B cell (primary cell): ENCODE measurements at regions not wholly inside any gene's neighbourhood (a gene's known extent, or its start where the extent isn't known, plus 50 kb on each side); places are given as distances from the start of the nearest gene placed in this dataset.

Experiments used
- ATAC-seq: fragments of 200-7000 bp; cut with Tn5 transposase; one replicate; pipeline ENCODE4 v1.10.0; 2021; ENCODE audit warnings: low read depth, mild to moderate bottlenecking, moderate number of reproducible peaks, moderate library complexity
- CTCF ChIA-PET: fragments of 350-600 bp; sonication (Branson Sonifier 250); formaldehyde crosslinking; loops from one replicate; lab custom pipeline; 2021; ENCODE audit warnings: antibody characterized with exemption, inconsistent platforms; lab: Charles Lee
- POLR2A ChIA-PET: fragments of 350-600 bp; sonication (Branson Sonifier 250); formaldehyde crosslinking; loops from one replicate; lab custom pipeline; 2021; ENCODE audit warnings: antibody characterized with exemption; lab: Charles Lee
- DNase-seq: peaks from one replicate; pipeline ENCODE4 v3.0.0; 2013
- H2AFZ ChIP-seq: 2 replicates; pipeline ENCODE4 v1.6.1; 2012; ENCODE audit warnings: mild to moderate bottlenecking, low read depth, low read length; ENCODE audit not compliant: insufficient read depth, poor library complexity, severe bottlenecking
- H3K27ac ChIP-seq, 2 donors: 1 replicate in 1 of 2; 2 replicates in 1 of 2; pipeline ENCODE4 v1.5.1; 2012 to 2013; ENCODE audit warnings: low read length in 2 of 2, mild to moderate bottlenecking in 2 of 2, moderate library complexity in 1 of 2
- H3K27me3 ChIP-seq, 4 experiments: fragments of 200-600 bp in 1 of 4; sonication (generic) in 1 of 4; replicated peaks in 1 of 4; 1 replicate in 2 of 4; 2 replicates in 2 of 4; pipeline versions ENCODE4 v1.6.1 to v1.7.0; 2013 to 2016; ENCODE audit warnings: low read length in 3 of 4, mild to moderate bottlenecking in 2 of 4, mixed read lengths in 1 of 4, moderate library complexity in 1 of 4; ENCODE audit not compliant: insufficient read depth in 4 of 4, control insufficient read depth in 3 of 4; ENCODE audit errors: control extremely low read depth in 1 of 4
- H3K36me3 ChIP-seq, 2 experiments: replicated peaks in 1 of 2; 1 replicate in 1 of 2; 2 replicates in 1 of 2; pipeline versions ENCODE4 v1.6.1 to v1.7.1; 2013; ENCODE audit warnings: low read length in 1 of 2; ENCODE audit not compliant: insufficient read depth in 2 of 2, control insufficient read depth in 1 of 2; ENCODE audit errors: control extremely low read depth in 1 of 2, extremely low read depth in 1 of 2
- H3K4me1 ChIP-seq, 2 donors: fragments of 200-600 bp in 1 of 2; sonication (generic) in 1 of 2; 1 replicate in 1 of 2; 2 replicates in 1 of 2; pipeline versions ENCODE4 v1.5.1 to v1.6.1; 2013 to 2017; ENCODE audit warnings: low read length in 2 of 2; ENCODE audit not compliant: control insufficient read depth in 2 of 2, insufficient read depth in 2 of 2
- H3K4me2 ChIP-seq: replicated peaks from 2 replicates; pipeline ENCODE3; 2012; ENCODE audit warnings: mild to moderate bottlenecking, low read depth, low read length; ENCODE audit not compliant: poor library complexity, severe bottlenecking
- H3K4me3 ChIP-seq, 5 experiments: fragments of 200-600 bp in 1 of 5; sonication (generic) in 1 of 5; 1 replicate in 3 of 5; 2 replicates in 2 of 5; pipeline versions ENCODE4 v1.5.1 to v1.7.0; 2011 to 2016; ENCODE audit warnings: low read length in 4 of 5, mild to moderate bottlenecking in 4 of 5, low read depth in 2 of 5, control low read depth in 1 of 5, moderate library complexity in 1 of 5; ENCODE audit not compliant: insufficient read depth in 1 of 5; ENCODE audit errors: control extremely low read depth in 1 of 5, extremely low read depth in 1 of 5
- H3K79me2 ChIP-seq: fragments of 200-600 bp; sonication (generic); one replicate; pipeline ENCODE4 v1.6.0; 2016; ENCODE audit warnings: low read length; ENCODE audit not compliant: control insufficient read depth, insufficient read depth
- H3K9ac ChIP-seq: fragments of 200-600 bp; sonication (generic); 2 replicates; pipeline ENCODE4 v1.6.1; 2017; ENCODE audit warnings: mild to moderate bottlenecking, low read length, moderate library complexity
- H3K9me3 ChIP-seq, 3 donors: one replicate each; pipeline versions ENCODE4 v1.6.1 to v1.7.1; 2013; ENCODE audit warnings: low read length in 2 of 3; ENCODE audit not compliant: control insufficient read depth in 2 of 3, insufficient read depth in 1 of 3; ENCODE audit errors: control extremely low read depth in 1 of 3
- H4K20me1 ChIP-seq: 2 replicates; pipeline ENCODE4 v1.6.0; 2012; ENCODE audit warnings: mild to moderate bottlenecking, low read length; ENCODE audit not compliant: insufficient read depth, control insufficient read depth, poor library complexity, severe bottlenecking
- H3K27ac Mint-ChIP-seq: one replicate; pipeline ENCODE4 v1.8.0; 2021; ENCODE audit warnings: mixed read lengths
- H3K27me3 Mint-ChIP-seq: one replicate; pipeline ENCODE4 v1.8.0; 2021; ENCODE audit warnings: mixed read lengths
- H3K4me1 Mint-ChIP-seq: one replicate; pipeline ENCODE4 v1.8.0; 2021; ENCODE audit warnings: mixed read lengths
- H3K4me3 Mint-ChIP-seq: one replicate; pipeline ENCODE4 v1.8.0; 2021; ENCODE audit warnings: mixed read lengths
- H3K9me3 Mint-ChIP-seq: one replicate; pipeline ENCODE4 v1.8.0; 2022; ENCODE audit warnings: mixed read lengths; ENCODE audit not compliant: insufficient read depth
- CTCF ChIP-seq: fragments of 200-600 bp; IDR thresholded peaks from one replicate; pipeline ENCODE4 v1.8.0; 2022; ENCODE audit warnings: antibody characterized with exemption, mild to moderate bottlenecking
- EZH2 ChIP-seq: IDR thresholded peaks from 2 replicates; pipeline ENCODE4 v1.6.1; 2012; ENCODE audit warnings: borderline replicate concordance, low read depth, mild to moderate bottlenecking, moderate library complexity, low read length; ENCODE audit not compliant: insufficient read depth, poor library complexity, severe bottlenecking
- WGBS: methylation state at CpG from one replicate; pipeline ENCODE4 v1.1.5; 2013; ENCODE audit warnings: missing lambda C conversion rate; ENCODE audit not compliant: insufficient coverage; 5-methylcytosine and 5-hydroxymethylcytosine counted together
- intact Hi-C: fragments of 100-400 bp; cut with micrococcal nuclease; formaldehyde crosslinking; loops from one replicate; pipeline ENCODE4 v1.10.0; 2022

GRCh38 chr14:87864356-87865270, 128.4 kb downstream of the GALC start:
- no peak overlapping the region for H2AFZ ChIP-seq
- H4K20me1 ChIP-seq, result no peaks in the 10 kb centered on the region
- no peaks in the 10 kb centered on the region for H3K4me1 Mint-ChIP-seq
- no peak overlapping the region for H3K27ac ChIP-seq
- no peak overlapping the region for H3K4me3 Mint-ChIP-seq
- ATAC-seq, result no peak
- H3K36me3 ChIP-seq, result no peaks in the 10 kb centered on the region
- no peak overlapping the region for H3K27ac Mint-ChIP-seq
- no peaks in the 10 kb centered on the region for H3K27me3 ChIP-seq
- H3K4me1 ChIP-seq, result no peaks in the 10 kb centered on the region
- H3K9me3 ChIP-seq, result no peaks in the 10 kb centered on the region
- ChIA-PET CTCF (no interaction called here), POLR2A (no interaction called here)
- intact Hi-C loops, result no loop called here
- H3K4me3 ChIP-seq, result no peak overlapping the region
- H3K9ac ChIP-seq, result no peak overlapping the region
- H3K9me3 Mint-ChIP-seq, result no peaks in the 10 kb centered on the region
- no peak overlapping the region for H3K4me2 ChIP-seq
- no peaks in the 10 kb centered on the region for H3K79me2 ChIP-seq
- TF ChIP-seq EZH2, result no peak
- TF ChIP-seq CTCF, result no peak
- no peaks in the 10 kb centered on the region for H3K27me3 Mint-ChIP-seq
- 80% methylated on average over 2 of the region's 7 CpGs for WGBS
- DNase-seq, result no peak

GRCh38 chr14:87863047-87863446, 129.9 kb downstream of the GALC start:
- no peaks in the 10 kb centered on the region for H3K27me3 ChIP-seq
- TF ChIP-seq CTCF (no peak), EZH2 (no peak)
- no peak overlapping the region for H3K9ac ChIP-seq
- 100% methylated on average over 1 of the region's 3 CpGs for WGBS
- ChIA-PET CTCF (interaction anchor here (0.7 kb wide), 1 partner anchor 574 kb away, joined by 3 read pairs; no protein-coding TSS in a partner anchor), POLR2A (no interaction called here)
- H3K27ac Mint-ChIP-seq, result no peak overlapping the region
- no peaks in the 10 kb centered on the region for H3K4me1 Mint-ChIP-seq
- H3K9me3 ChIP-seq, result no peaks in the 10 kb centered on the region
- no peaks in the 10 kb centered on the region for H3K9me3 Mint-ChIP-seq
- H3K27ac ChIP-seq, result no peak overlapping the region
- no peak overlapping the region for H3K4me3 ChIP-seq
- no peak overlapping the region for H3K4me2 ChIP-seq
- intact Hi-C loops, result no loop called here
- H3K36me3 ChIP-seq, result no peaks in the 10 kb centered on the region
- no peaks in the 10 kb centered on the region for H3K79me2 ChIP-seq
- no peaks in the 10 kb centered on the region for H4K20me1 ChIP-seq
- no peak overlapping the region for H2AFZ ChIP-seq
- DNase-seq (no peak), ATAC-seq (no peak)
- no peak overlapping the region for H3K4me3 Mint-ChIP-seq
- H3K4me1 ChIP-seq, result no peaks in the 10 kb centered on the region
- no peaks in the 10 kb centered on the region for H3K27me3 Mint-ChIP-seq
